Tibial artery (tissue), 4 donors: ENCODE measurements at regions not wholly inside any gene's neighbourhood (a gene's known extent, or its start where the extent isn't known, plus 50 kb on each side); places are given as distances from the start of the nearest gene placed in this dataset.

Experiments used
- DNase-seq, 2 donors: peaks; one replicate each; pipeline ENCODE4 v3.0.0-alpha.2; 2019
- H3K27ac ChIP-seq, 2 donors: fragments of 200-600 bp; sonication (generic) in 1 of 2; 1 replicate in 1 of 2; 2 replicates in 1 of 2; pipeline ENCODE4 v1.5.1; 2018 to 2019; ENCODE audit warnings: mild to moderate bottlenecking in 1 of 2
- H3K27me3 ChIP-seq, 2 donors: fragments of 200-600 bp; sonication (generic) in 1 of 2; one replicate each; pipeline versions ENCODE4 v1.5.1 to v1.6.0; 2016 to 2019
- H3K36me3 ChIP-seq, 3 donors: fragments of 200-600 bp; sonication (generic) in 2 of 3; one replicate each; pipeline ENCODE4 v1.5.1; 2016 to 2019; ENCODE audit warnings: mild to moderate bottlenecking in 2 of 3
- H3K4me1 ChIP-seq, 4 donors: fragments of 200-600 bp; sonication (generic) in 2 of 4; 1 replicate in 3 of 4; 2 replicates in 1 of 4; pipeline ENCODE4 v1.5.1; 2016 to 2019
- H3K4me3 ChIP-seq, 2 donors: fragments of 200-600 bp; sonication (generic) in 1 of 2; 1 replicate in 1 of 2; 2 replicates in 1 of 2; pipeline ENCODE4 v1.5.1; 2018 to 2019; ENCODE audit warnings: mild to moderate bottlenecking in 2 of 2
- H3K9me3 ChIP-seq, 3 donors: fragments of 200-600 bp; sonication (generic) in 1 of 3; one replicate each; pipeline ENCODE4 v1.5.1; 2016 to 2019
- intact Hi-C: fragments of 100-400 bp; cut with DNase I; formaldehyde crosslinking; loops from one replicate; pipeline ENCODE4 v1.15.0; 2023; ENCODE audit warnings: low total_unique reads
- TF ChIP-seq, protein P1 (sequence below), 2 experiments: fragments of 200-600 bp in 1 of 2; fragments of 450-650 bp in 1 of 2; IDR thresholded peaks; one replicate each; pipeline ENCODE4 v1.5.1; 2017 to 2019; ENCODE audit warnings: antibody characterized with exemption in 2 of 2, mild to moderate bottlenecking in 1 of 2, moderate library complexity in 1 of 2

DNA sequence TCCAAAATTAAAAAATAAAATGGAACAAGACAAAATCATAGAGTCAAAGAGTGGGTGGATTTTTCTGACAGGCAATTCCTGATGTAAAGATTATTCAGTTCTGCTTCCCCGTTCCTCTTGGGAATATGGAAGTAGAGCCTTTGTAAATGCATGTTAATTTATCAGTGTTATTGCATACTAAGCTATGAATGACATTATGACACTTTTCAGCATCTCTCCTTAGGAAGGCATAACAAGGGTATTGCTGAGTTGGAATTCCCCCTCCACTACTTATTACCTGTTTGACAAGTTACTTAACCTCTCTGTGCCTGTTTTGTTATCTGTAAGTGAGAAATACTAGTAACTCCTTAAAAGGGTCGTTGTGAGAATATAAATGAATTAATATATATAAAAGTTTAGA lies 640.4 kb downstream of the LMO4 start:
- intact Hi-C loops = no loop called here
- Histone ChIP-seq H3K4me1 (peaks cover 0 to 21% (median 16%) of the 10 kb centered on the region in 4 donors), H3K4me3 (no peak overlapping the region), H3K9me3 (no peaks in the 10 kb centered on the region), H3K27me3 (no peaks in the 10 kb centered on the region), H3K27ac (peak overlapping the region; percentile 61 to 70), H3K36me3 (no peaks in the 10 kb centered on the region)
- DNase-seq = no peak
- TF ChIP-seq, protein P1, sequence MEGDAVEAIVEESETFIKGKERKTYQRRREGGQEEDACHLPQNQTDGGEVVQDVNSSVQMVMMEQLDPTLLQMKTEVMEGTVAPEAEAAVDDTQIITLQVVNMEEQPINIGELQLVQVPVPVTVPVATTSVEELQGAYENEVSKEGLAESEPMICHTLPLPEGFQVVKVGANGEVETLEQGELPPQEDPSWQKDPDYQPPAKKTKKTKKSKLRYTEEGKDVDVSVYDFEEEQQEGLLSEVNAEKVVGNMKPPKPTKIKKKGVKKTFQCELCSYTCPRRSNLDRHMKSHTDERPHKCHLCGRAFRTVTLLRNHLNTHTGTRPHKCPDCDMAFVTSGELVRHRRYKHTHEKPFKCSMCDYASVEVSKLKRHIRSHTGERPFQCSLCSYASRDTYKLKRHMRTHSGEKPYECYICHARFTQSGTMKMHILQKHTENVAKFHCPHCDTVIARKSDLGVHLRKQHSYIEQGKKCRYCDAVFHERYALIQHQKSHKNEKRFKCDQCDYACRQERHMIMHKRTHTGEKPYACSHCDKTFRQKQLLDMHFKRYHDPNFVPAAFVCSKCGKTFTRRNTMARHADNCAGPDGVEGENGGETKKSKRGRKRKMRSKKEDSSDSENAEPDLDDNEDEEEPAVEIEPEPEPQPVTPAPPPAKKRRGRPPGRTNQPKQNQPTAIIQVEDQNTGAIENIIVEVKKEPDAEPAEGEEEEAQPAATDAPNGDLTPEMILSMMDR (IDR thresholded peaks at IDR 0.05) = no peak

- Histone ChIP-seq H3K27ac (no peak overlapping the region), H3K4me3 (no peak overlapping the region), H3K4me1 (peaks cover 0 to 15% (median 11%) of the 10 kb centered on the region in 4 donors), H3K9me3 (no peaks in the 10 kb centered on the region), H3K36me3 (no peaks in the 10 kb centered on the region), H3K27me3 (no peaks in the 10 kb centered on the region)
- TF ChIP-seq, protein P1 (IDR thresholded peaks at IDR 0.05) = no peak
- intact Hi-C loops = no loop called here
- DNase-seq = no peak
Observed at GRCh38 chr1:87972811-87973210, 644.1 kb downstream of the LMO4 start.

- peaks cover 0 to 5% (median 2%) of the 10 kb centered on the region in 4 donors for H3K4me1 ChIP-seq
- intact Hi-C loops = no loop called here
- no peaks in the 10 kb centered on the region for H3K9me3 ChIP-seq
- TF ChIP-seq, protein P1 (IDR thresholded peaks at IDR 0.05) = no peak
- DNase-seq = no peak
- no peaks in the 10 kb centered on the region for H3K36me3 ChIP-seq
- H3K27me3 ChIP-seq = no peaks in the 10 kb centered on the region
- no peak overlapping the region for H3K27ac ChIP-seq
- no peak overlapping the region for H3K4me3 ChIP-seq
Observed at GRCh38 chr1:87973896-87974295, 645.2 kb downstream of the LMO4 start.

GRCh38 chr1:87976316-87976715 lies 647.6 kb downstream of the LMO4 start:
- TF ChIP-seq, protein P1 (IDR thresholded peaks at IDR 0.05) = no peak
- Histone ChIP-seq H3K4me3 (no peak overlapping the region), H3K4me1 (peaks cover 0 to 6% (median 0%) of the 10 kb centered on the region in 4 donors), H3K9me3 (no peaks in the 10 kb centered on the region), H3K27ac (no peak overlapping the region), H3K27me3 (no peaks in the 10 kb centered on the region), H3K36me3 (no peaks in the 10 kb centered on the region)
- intact Hi-C loops = no loop called here
- no peak for DNase-seq

GRCh38 chr1:87977145-87977544 lies 648.5 kb downstream of the LMO4 start:
- peaks cover 0 to 6% (median 0%) of the 10 kb centered on the region in 4 donors for H3K4me1 ChIP-seq
- intact Hi-C loops = no loop called here
- TF ChIP-seq, protein P1 (IDR thresholded peaks at IDR 0.05) = no peak
- no peaks in the 10 kb centered on the region for H3K27me3 ChIP-seq
- H3K27ac ChIP-seq = no peak overlapping the region
- H3K4me3 ChIP-seq = no peak overlapping the region
- H3K9me3 ChIP-seq = no peaks in the 10 kb centered on the region
- DNase-seq = no peak
- no peaks in the 10 kb centered on the region for H3K36me3 ChIP-seq

- intact Hi-C loops = no loop called here
- no peak overlapping the region for H3K27ac ChIP-seq
- DNase-seq = no peak
- no peaks in the 10 kb centered on the region for H3K9me3 ChIP-seq
- TF ChIP-seq, protein P1 (IDR thresholded peaks at IDR 0.05) = no peak
- H3K36me3 ChIP-seq = no peaks in the 10 kb centered on the region
- H3K4me1 ChIP-seq = peaks cover 0 to 6% (median 0%) of the 10 kb centered on the region in 4 donors
- no peaks in the 10 kb centered on the region for H3K27me3 ChIP-seq
- no peak overlapping the region for H3K4me3 ChIP-seq
Observed at GRCh38 chr1:87979079-87979478, 650.4 kb downstream of the LMO4 start.
